Pancreas (tissue), 10 donors: ENCODE measurements at regions not wholly inside any gene's neighbourhood (a gene's known extent, or its start where the extent isn't known, plus 50 kb on each side); places are given as distances from the start of the nearest gene placed in this dataset.
A peak's percentile ranks its signal among the peaks of the same experiment; 100 is the strongest.

Experiments used
- ATAC-seq, 4 donors: fragments of 200-7000 bp; cut with Tn5 transposase; one replicate each; pipeline versions ENCODE4 v1.8.0 to v1.9.1; 2020; ENCODE audit warnings: mild to moderate bottlenecking in 4 of 4, moderate library complexity in 4 of 4
- DNase-seq, 6 donors: peaks; one replicate each; pipeline ENCODE4 v3.0.0-alpha.2; 2020
- FAIRE-seq: peaks from 2 replicates; lab custom pipeline; 2012; peaks lifted over from hg19 to GRCh38; lab: Jason Lieb, UNC
- H3K27ac ChIP-seq, 4 donors: fragments of 200-600 bp; sonication (generic); 1 replicate in 3 of 4; 2 replicates in 1 of 4; pipeline versions ENCODE4 v1.5.0 to v1.8.0; 2020
- H3K27me3 ChIP-seq, 4 donors: fragments of 200-600 bp; one replicate each; pipeline ENCODE4 v1.8.0; 2021
- H3K36me3 ChIP-seq, 3 donors: fragments of 200-600 bp; sonication (generic) in 1 of 3; one replicate each; pipeline versions ENCODE4 v1.5.0 to v1.8.0; 2020 to 2021
- H3K4me1 ChIP-seq, 3 donors: fragments of 200-600 bp; one replicate each; pipeline ENCODE4 v1.8.0; 2021
- H3K4me3 ChIP-seq, 4 donors: fragments of 200-600 bp; sonication (generic) in 2 of 4; one replicate each; pipeline versions ENCODE4 v1.5.0 to v1.8.0; 2020 to 2021
- H3K9me3 ChIP-seq, 4 donors: fragments of 200-600 bp; one replicate each; pipeline ENCODE4 v1.8.0; 2021
- CTCF ChIP-seq, 4 donors: fragments of 200-600 bp; sonication (generic) in 3 of 4; IDR thresholded peaks; one replicate each; pipeline versions ENCODE4 v1.5.0 to v1.8.0; 2021; ENCODE audit warnings: antibody characterized with exemption in 4 of 4
- WGBS, 2 donors: extraction: QIAGEN DNeasy Blood & Tissue Kit; methylation state at CpG; one replicate each; pipeline ENCODE4 v1.1.7; 2013; 5-methylcytosine and 5-hydroxymethylcytosine counted together
- intact Hi-C, 3 donors: fragments of 100-400 bp; cut with DNase I; formaldehyde crosslinking; loops; one replicate each; pipeline versions ENCODE4 v1.11.1 to v1.14.2; 2022
- donor health status: healthy with polysubstance abuse.
- donor health status: DM: no; HTN: no; CAD: no; lungs with moderate emphysema.
- donor health status: DM: no; HTN: no; CAD: no.
- donor health status: control.
- donor health status: control.
- donor health status: Bipolar disorder and iron deficiency.
- donor health status: DM: yes; HTN: yes; CAD: no.
- donor health status: DM: no; HTN: no; CAD: no.
- donor health status: DM: no; HTN: no; CAD: no.
- donor health status: DM: yes; HTN: yes; CAD: no.

DNA sequence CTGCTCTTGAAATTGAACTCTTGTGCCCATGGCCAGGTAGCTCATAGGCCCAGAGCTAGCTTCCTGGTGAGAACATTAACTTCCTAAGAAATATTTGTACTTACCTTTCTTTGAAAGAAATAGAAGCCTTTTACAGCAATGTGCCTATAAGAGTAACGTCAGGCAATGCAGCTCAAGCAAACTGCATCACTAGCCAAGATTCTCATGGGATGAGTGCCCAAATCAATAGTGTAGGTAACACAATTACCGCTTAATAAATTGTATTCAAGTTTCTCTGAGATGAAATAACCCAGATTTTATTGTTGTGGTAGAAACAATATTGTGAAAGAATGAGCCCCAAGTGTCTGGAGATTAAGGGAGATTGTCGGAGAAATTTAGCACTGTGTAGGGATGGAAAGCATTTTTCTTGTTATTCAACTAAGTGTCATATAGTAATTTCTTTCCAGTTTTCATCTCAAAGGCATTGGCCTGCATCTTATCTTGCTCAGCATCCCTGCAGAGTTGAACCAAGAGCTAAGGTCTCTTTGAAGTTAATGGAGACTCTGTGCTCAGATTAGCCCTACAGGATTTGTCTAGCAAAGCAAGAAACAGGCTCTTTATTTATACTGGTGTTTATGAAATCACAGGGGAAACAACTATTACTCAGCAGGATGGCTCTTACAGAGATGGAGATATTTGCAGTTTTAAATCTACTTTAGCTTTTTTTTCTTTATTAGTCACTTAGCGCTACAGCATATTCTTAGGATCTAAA lies 321.0 kb upstream of the PDGFD start:
- Histone ChIP-seq H3K4me1 (peaks cover 0 to 10% (median 0%) of the 10 kb centered on the region in 3 donors), H3K36me3 (no peaks in the 10 kb centered on the region), H3K27ac (no peak overlapping the region), H3K27me3 (no peaks in the 10 kb centered on the region), H3K9me3 (peaks cover 0 to 4% (median 0%) of the 10 kb centered on the region in 4 donors), H3K4me3 (no peak overlapping the region)
- ATAC-seq (peak; percentile 66 to 93 (median 74)), DNase-seq (peak in 2 of 6 donors; percentile 16 to 18), FAIRE-seq (no peak)
- intact Hi-C loops: no loop called here
- TF ChIP-seq CTCF (IDR thresholded peaks at IDR 0.05): no peak
- WGBS, 2 donors: 31 to 35% methylated on average over 4 of the region's 4 CpGs

DNA sequence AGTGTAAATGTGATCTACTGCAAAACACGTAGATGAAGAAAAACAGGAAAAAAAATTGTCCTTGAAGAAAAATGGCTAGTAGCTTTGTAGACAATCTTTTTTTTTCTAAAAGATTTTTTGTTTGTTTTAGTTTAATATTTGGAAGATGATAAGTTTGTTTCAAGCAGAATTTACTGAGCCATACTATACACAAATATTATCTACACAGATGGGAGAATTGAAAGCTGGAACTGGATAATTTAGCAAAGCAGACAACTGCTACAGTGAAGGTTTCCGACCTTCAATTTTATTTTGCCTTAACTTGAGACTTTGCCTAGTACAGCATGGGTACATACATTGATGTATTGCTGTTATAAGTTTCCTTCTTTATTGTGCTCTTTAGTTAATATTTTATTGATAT lies 313.0 kb upstream of the PDGFD start:
- H3K36me3 ChIP-seq: no peaks in the 10 kb centered on the region
- H3K27me3 ChIP-seq: no peaks in the 10 kb centered on the region
- peaks cover 3 to 12% (median 9%) of the 10 kb centered on the region in 3 donors for H3K4me1 ChIP-seq
- H3K9me3 ChIP-seq: no peaks in the 10 kb centered on the region
- intact Hi-C loops: no loop called here
- FAIRE-seq (no peak), DNase-seq (no peak), ATAC-seq (peak; percentile 45 to 88 (median 80))
- WGBS, 2 donors: 33% methylated on average over 2 of the region's 2 CpGs
- peak overlapping the region in 2 of 4 donors; percentile 6 to 55 for H3K27ac ChIP-seq
- no peak for TF ChIP-seq CTCF (IDR thresholded peaks at IDR 0.05)
- H3K4me3 ChIP-seq: no peak overlapping the region

DNA sequence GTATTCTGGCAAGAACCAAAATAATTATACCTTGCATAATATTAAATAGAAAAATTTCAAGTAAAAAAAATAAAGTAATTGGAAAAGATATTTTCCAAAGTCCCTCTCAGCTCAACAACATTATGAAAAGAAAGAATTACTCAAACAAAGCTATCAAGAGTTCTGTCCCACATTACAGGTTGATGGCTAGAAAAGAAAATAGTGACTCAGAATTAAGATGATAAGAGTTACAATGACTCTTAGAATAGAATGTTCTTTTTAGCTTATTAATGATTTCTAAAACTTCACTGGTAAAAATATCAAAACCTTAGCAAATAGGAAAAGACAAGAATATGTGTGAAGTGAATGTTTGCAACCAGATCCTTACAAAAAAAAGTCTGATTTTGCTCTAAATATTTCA lies 312.5 kb upstream of the PDGFD start:
- no peaks in the 10 kb centered on the region for H3K36me3 ChIP-seq
- no peak for TF ChIP-seq CTCF (IDR thresholded peaks at IDR 0.05)
- no peak for DNase-seq
- H3K27ac ChIP-seq: peak overlapping the region in 2 of 4 donors; percentile 6 to 55
- intact Hi-C loops: no loop called here
- ATAC-seq: peak; percentile 93 to 95 (median 94)
- peaks cover 3 to 12% (median 9%) of the 10 kb centered on the region in 3 donors for H3K4me1 ChIP-seq
- H3K4me3 ChIP-seq: no peak overlapping the region
- H3K9me3 ChIP-seq: no peaks in the 10 kb centered on the region
- H3K27me3 ChIP-seq: no peaks in the 10 kb centered on the region
- FAIRE-seq: peak; percentile 34

DNA sequence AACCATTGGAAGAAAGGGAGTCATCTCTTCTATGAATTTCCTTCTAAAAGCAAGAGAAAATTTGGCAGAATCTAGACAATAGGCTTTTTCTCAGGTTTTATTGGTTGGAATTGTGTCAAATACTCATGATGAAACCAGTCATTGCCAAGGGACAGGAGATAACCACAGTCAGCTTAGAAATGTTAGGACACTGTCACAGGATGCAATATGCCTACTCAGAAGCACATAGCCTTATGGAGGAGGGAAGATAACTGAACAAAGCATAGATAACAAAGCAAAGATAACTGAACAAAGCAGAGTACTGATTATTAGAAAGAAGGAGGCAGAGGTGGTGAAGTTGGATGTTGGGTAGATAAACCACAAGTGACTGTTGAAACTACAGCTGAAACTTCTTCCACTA lies 303.5 kb upstream of the PDGFD start:
- no peaks in the 10 kb centered on the region for H3K27me3 ChIP-seq
- ATAC-seq (no peak), FAIRE-seq (no peak), DNase-seq (no peak)
- no peak overlapping the region for H3K27ac ChIP-seq
- no peak for TF ChIP-seq CTCF (IDR thresholded peaks at IDR 0.05)
- no peak overlapping the region for H3K4me3 ChIP-seq
- intact Hi-C loops: no loop called here
- no peaks in the 10 kb centered on the region for H3K4me1 ChIP-seq
- H3K9me3 ChIP-seq: no peaks in the 10 kb centered on the region
- no peaks in the 10 kb centered on the region for H3K36me3 ChIP-seq

- H3K27me3 ChIP-seq: no peaks in the 10 kb centered on the region
- intact Hi-C loops: no loop called here
- no peak overlapping the region for H3K27ac ChIP-seq
- ATAC-seq (no peak), DNase-seq (no peak), FAIRE-seq (no peak)
- TF ChIP-seq CTCF (IDR thresholded peaks at IDR 0.05): no peak
- H3K4me3 ChIP-seq: no peak overlapping the region
- WGBS, 2 donors: 82 to 91% methylated on average over 1 of the region's 1 CpG
- H3K4me1 ChIP-seq: no peaks in the 10 kb centered on the region
- no peaks in the 10 kb centered on the region for H3K36me3 ChIP-seq
- H3K9me3 ChIP-seq: no peaks in the 10 kb centered on the region
Measured at GRCh38 chr11:104465321-104465720, 301.4 kb upstream of the PDGFD start.
